ENCODE measurements at regions not wholly inside any gene's neighbourhood (a gene's known extent, or its start where the extent isn't known, plus 50 kb on each side); places are given as distances from the start of the nearest gene placed in this dataset.

DNA sequence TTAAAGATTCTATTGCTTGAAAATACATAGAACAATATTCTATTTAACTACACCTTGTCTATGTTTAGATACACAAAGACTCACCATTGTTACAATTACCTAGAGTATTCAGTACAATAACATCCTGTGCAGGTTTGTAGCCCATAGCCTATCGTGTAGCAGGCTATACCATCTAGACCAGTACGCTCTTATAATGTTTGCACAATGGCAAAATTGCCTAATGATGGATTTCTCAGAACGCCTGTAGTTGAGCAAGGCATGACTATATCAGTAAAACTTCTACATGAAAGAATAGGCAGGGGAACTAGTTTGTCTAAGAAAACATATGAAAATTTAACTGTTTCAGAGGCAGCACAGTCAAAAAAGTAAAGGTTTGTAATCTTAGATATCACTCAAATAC lies 375.9 kb downstream of the DAD1 start:
- 48% methylated on average over 3 of the region's 3 CpGs for WGBS
- H3K4me1 ChIP-seq (ENCODE audit: control insufficient read depth in 4 of 4, insufficient read depth in 4 of 4, low read length in 3 of 4): no peaks in the 10 kb centered on the region
- peaks cover 0 to under 1% (median 0%) of the 10 kb centered on the region in 4 donors for H3K27me3 ChIP-seq (ENCODE audit: control insufficient read depth in 4 of 4, insufficient read depth in 4 of 4, low read length in 3 of 4)
- H3K9ac ChIP-seq (ENCODE audit: low read depth in 1 of 2, low read length in 2 of 2): no peak overlapping the region
- no peak overlapping the region for H3K4me3 ChIP-seq (ENCODE audit: low read depth in 1 of 3, low read length in 3 of 3)
- no peaks in the 10 kb centered on the region for H3K9me3 ChIP-seq (ENCODE audit: control insufficient read depth in 4 of 4, low read length in 3 of 4)
- no peak for DNase-seq (ENCODE audit: low spot score)
- no peak for TF ChIP-seq HNF4A (conservative IDR thresholded peaks at IDR 0.05)
- TF ChIP-seq JUND (IDR thresholded peaks at IDR 0.05): no peak
- TF ChIP-seq RAD21 (IDR thresholded peaks at IDR 0.05): no peak
- no peak for TF ChIP-seq HNF4G (IDR thresholded peaks at IDR 0.05)
- TF ChIP-seq FOXA1 (IDR thresholded peaks at IDR 0.05): no peak
- TF ChIP-seq FOXA2 (IDR thresholded peaks at IDR 0.05): no peak
- no peak for TF ChIP-seq EGR1 (IDR thresholded peaks at IDR 0.05; ENCODE audit: low read depth in 2 of 2)
- TF ChIP-seq GABPA (IDR thresholded peaks at IDR 0.05 in 1 of 2, conservative IDR thresholded peaks at IDR 0.05 in 1 of 2): no peak
- TF ChIP-seq, protein P1, sequence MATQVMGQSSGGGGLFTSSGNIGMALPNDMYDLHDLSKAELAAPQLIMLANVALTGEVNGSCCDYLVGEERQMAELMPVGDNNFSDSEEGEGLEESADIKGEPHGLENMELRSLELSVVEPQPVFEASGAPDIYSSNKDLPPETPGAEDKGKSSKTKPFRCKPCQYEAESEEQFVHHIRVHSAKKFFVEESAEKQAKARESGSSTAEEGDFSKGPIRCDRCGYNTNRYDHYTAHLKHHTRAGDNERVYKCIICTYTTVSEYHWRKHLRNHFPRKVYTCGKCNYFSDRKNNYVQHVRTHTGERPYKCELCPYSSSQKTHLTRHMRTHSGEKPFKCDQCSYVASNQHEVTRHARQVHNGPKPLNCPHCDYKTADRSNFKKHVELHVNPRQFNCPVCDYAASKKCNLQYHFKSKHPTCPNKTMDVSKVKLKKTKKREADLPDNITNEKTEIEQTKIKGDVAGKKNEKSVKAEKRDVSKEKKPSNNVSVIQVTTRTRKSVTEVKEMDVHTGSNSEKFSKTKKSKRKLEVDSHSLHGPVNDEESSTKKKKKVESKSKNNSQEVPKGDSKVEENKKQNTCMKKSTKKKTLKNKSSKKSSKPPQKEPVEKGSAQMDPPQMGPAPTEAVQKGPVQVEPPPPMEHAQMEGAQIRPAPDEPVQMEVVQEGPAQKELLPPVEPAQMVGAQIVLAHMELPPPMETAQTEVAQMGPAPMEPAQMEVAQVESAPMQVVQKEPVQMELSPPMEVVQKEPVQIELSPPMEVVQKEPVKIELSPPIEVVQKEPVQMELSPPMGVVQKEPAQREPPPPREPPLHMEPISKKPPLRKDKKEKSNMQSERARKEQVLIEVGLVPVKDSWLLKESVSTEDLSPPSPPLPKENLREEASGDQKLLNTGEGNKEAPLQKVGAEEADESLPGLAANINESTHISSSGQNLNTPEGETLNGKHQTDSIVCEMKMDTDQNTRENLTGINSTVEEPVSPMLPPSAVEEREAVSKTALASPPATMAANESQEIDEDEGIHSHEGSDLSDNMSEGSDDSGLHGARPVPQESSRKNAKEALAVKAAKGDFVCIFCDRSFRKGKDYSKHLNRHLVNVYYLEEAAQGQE (IDR thresholded peaks at IDR 0.05): no peak
- TF ChIP-seq YY1 (IDR thresholded peaks at IDR 0.05): no peak
- no peak for TF ChIP-seq NR2F2 (IDR thresholded peaks at IDR 0.05)
- no peak for TF ChIP-seq SP1 (IDR thresholded peaks at IDR 0.05)
- no peak for TF ChIP-seq RXRA (IDR thresholded peaks at IDR 0.05)
- TF ChIP-seq, protein P2, sequence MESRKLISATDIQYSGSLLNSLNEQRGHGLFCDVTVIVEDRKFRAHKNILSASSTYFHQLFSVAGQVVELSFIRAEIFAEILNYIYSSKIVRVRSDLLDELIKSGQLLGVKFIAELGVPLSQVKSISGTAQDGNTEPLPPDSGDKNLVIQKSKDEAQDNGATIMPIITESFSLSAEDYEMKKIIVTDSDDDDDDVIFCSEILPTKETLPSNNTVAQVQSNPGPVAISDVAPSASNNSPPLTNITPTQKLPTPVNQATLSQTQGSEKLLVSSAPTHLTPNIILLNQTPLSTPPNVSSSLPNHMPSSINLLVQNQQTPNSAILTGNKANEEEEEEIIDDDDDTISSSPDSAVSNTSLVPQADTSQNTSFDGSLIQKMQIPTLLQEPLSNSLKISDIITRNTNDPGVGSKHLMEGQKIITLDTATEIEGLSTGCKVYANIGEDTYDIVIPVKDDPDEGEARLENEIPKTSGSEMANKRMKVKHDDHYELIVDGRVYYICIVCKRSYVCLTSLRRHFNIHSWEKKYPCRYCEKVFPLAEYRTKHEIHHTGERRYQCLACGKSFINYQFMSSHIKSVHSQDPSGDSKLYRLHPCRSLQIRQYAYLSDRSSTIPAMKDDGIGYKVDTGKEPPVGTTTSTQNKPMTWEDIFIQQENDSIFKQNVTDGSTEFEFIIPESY (IDR thresholded peaks at IDR 0.05): no peak
- TF ChIP-seq CTCF (IDR thresholded peaks at IDR 0.05; ENCODE audit: low read depth, low read length, missing input control): no peak
- TF ChIP-seq, protein P3, sequence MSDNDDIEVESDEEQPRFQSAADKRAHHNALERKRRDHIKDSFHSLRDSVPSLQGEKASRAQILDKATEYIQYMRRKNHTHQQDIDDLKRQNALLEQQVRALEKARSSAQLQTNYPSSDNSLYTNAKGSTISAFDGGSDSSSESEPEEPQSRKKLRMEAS (IDR thresholded peaks at IDR 0.05): no peak
- H3K36me3 ChIP-seq (ENCODE audit: control insufficient read depth in 4 of 4, insufficient read depth in 3 of 4, low read depth in 1 of 4, low read length in 3 of 4): no peaks in the 10 kb centered on the region
- H3K27ac ChIP-seq (ENCODE audit: low read depth in 1 of 2, low read length in 2 of 2): no peak overlapping the region

GRCh38 chr14:22210906-22211305 lies 378.1 kb downstream of the DAD1 start:
- Histone ChIP-seq H3K27ac (ENCODE audit: low read depth in 1 of 2, low read length in 2 of 2) (no peak overlapping the region), H3K9ac (ENCODE audit: low read depth in 1 of 2, low read length in 2 of 2) (no peak overlapping the region)
- 70% methylated on average over 1 of the region's 1 CpG for WGBS

More at GRCh38 chr14:22210906-22211305, 378.1 kb downstream of the DAD1 start:
- Histone ChIP-seq H3K36me3 (ENCODE audit: control insufficient read depth in 4 of 4, insufficient read depth in 3 of 4, low read depth in 1 of 4, low read length in 3 of 4) (no peaks in the 10 kb centered on the region), H3K27me3 (ENCODE audit: control insufficient read depth in 4 of 4, insufficient read depth in 4 of 4, low read length in 3 of 4) (peaks cover 0 to 2% (median 0%) of the 10 kb centered on the region in 4 donors), H3K4me3 (ENCODE audit: low read depth in 1 of 3, low read length in 3 of 3) (no peak overlapping the region), H3K9me3 (ENCODE audit: control insufficient read depth in 4 of 4, low read length in 3 of 4) (no peaks in the 10 kb centered on the region), H3K4me1 (ENCODE audit: control insufficient read depth in 4 of 4, insufficient read depth in 4 of 4, low read length in 3 of 4) (no peaks in the 10 kb centered on the region)
- no peak for TF ChIP-seq HNF4G (IDR thresholded peaks at IDR 0.05)
- TF ChIP-seq FOXA1 (IDR thresholded peaks at IDR 0.05): no peak
- TF ChIP-seq, protein P3 (IDR thresholded peaks at IDR 0.05): no peak
- TF ChIP-seq, protein P2 (IDR thresholded peaks at IDR 0.05): no peak
- DNase-seq (ENCODE audit: low spot score): no peak

Data from liver (tissue), 8 donors.